ENCODE measurements at regions not wholly inside any gene's neighbourhood (a gene's known extent, or its start where the extent isn't known, plus 50 kb on each side); places are given as distances from the start of the nearest gene placed in this dataset.

DNA sequence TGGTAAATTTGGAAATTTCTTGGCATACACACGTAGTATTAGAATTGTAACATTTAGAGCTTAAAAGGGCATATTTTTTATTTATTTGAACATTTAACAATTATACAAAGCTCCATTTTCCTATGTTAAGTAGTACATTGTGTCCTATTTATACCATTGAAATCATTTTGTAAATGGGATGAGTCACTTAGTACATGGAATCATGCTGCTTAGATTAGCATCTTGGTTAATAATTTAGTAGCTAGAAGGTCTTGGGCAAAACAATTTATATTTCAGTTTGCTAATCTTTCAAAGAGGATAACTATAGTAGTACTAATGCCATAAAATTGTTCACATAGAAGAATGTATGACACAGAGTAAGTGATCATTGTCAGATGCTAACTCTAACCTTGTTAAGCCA lies 450.1 kb upstream of the LUZP2 start:
- TF ChIP-seq, protein P1, sequence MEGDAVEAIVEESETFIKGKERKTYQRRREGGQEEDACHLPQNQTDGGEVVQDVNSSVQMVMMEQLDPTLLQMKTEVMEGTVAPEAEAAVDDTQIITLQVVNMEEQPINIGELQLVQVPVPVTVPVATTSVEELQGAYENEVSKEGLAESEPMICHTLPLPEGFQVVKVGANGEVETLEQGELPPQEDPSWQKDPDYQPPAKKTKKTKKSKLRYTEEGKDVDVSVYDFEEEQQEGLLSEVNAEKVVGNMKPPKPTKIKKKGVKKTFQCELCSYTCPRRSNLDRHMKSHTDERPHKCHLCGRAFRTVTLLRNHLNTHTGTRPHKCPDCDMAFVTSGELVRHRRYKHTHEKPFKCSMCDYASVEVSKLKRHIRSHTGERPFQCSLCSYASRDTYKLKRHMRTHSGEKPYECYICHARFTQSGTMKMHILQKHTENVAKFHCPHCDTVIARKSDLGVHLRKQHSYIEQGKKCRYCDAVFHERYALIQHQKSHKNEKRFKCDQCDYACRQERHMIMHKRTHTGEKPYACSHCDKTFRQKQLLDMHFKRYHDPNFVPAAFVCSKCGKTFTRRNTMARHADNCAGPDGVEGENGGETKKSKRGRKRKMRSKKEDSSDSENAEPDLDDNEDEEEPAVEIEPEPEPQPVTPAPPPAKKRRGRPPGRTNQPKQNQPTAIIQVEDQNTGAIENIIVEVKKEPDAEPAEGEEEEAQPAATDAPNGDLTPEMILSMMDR (IDR thresholded peaks at IDR 0.05): no peak
- no peak for TF ChIP-seq POLR2A (IDR thresholded peaks at IDR 0.05)
